Nephron progenitor cell (in vitro differentiated cells): ENCODE measurements at regions not wholly inside any gene's neighbourhood (a gene's known extent, or its start where the extent isn't known, plus 50 kb on each side); places are given as distances from the start of the nearest gene placed in this dataset.

Experiments used
- DNase-seq: peaks from one replicate; pipeline ENCODE4 v3.0.0; 2021
- H3K27ac Mint-ChIP-seq: 2 replicates; pipeline ENCODE4 v1.8.0; 2021; ENCODE audit warnings: mild to moderate bottlenecking, moderate library complexity, mixed read lengths
- H3K27me3 Mint-ChIP-seq: 2 replicates; pipeline ENCODE4 v1.8.0; 2021; ENCODE audit warnings: mild to moderate bottlenecking, low read depth, mixed read lengths; ENCODE audit not compliant: poor library complexity
- H3K36me3 Mint-ChIP-seq: 2 replicates; pipeline ENCODE4 v1.8.0; 2021; ENCODE audit warnings: low read depth, mixed read lengths
- H3K4me1 Mint-ChIP-seq: 2 replicates; pipeline ENCODE4 v1.8.0; 2021; ENCODE audit warnings: mixed read lengths
- H3K4me3 Mint-ChIP-seq: 2 replicates; pipeline ENCODE4 v1.8.0; 2021; ENCODE audit warnings: mild to moderate bottlenecking, moderate library complexity, mixed read lengths
- H3K9me3 Mint-ChIP-seq: 2 replicates; pipeline ENCODE4 v1.8.0; 2021; ENCODE audit warnings: mild to moderate bottlenecking, moderate library complexity, mixed read lengths
- CTCF ChIP-seq: fragments of 200-600 bp; sonication (generic); IDR thresholded peaks from 2 replicates; pipeline ENCODE4 v1.5.0; 2021; ENCODE audit warnings: antibody characterized with exemption

- no peak overlapping the region for H3K27ac Mint-ChIP-seq
- H3K4me1 Mint-ChIP-seq = no peaks in the 10 kb centered on the region
- H3K4me3 Mint-ChIP-seq = no peak overlapping the region
- H3K36me3 Mint-ChIP-seq = no peaks in the 10 kb centered on the region
- no peak for DNase-seq
- no peaks in the 10 kb centered on the region for H3K9me3 Mint-ChIP-seq
- H3K27me3 Mint-ChIP-seq = peaks cover 3% of the 10 kb centered on the region
- TF ChIP-seq CTCF = peak; percentile 34
Observed at GRCh38 chr2:18265614-18266586, 294.6 kb downstream of the RDH14 start.

DNA sequence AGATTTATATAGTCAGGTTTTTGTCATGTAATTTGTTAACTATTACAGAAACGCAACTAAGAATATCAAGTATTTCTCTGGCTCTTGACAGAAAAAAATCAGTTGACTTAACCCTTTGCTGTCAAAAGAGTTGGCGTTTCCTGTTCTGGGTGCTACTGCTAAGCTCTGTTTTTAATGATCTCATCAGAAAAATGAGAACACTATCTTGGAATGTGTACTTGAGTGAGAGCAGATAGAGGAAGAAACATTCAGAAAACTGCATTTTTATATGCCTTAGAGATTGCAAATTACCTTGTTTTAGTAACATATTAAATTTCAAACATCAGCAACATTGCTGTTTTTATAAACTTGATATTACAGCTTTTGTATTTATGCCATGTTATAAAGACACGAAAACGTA, 297.9 kb downstream of the RDH14 start:
- peaks cover 3% of the 10 kb centered on the region for H3K27me3 Mint-ChIP-seq
- no peak overlapping the region for H3K4me3 Mint-ChIP-seq
- H3K27ac Mint-ChIP-seq = no peak overlapping the region

GRCh38 chr2:18253686-18254197, 306.7 kb downstream of the RDH14 start:
- no peak overlapping the region for H3K4me3 Mint-ChIP-seq
- no peak for DNase-seq
- no peaks in the 10 kb centered on the region for H3K27me3 Mint-ChIP-seq
- H3K4me1 Mint-ChIP-seq = peaks cover 4% of the 10 kb centered on the region
- TF ChIP-seq CTCF = no peak
- no peak overlapping the region for H3K27ac Mint-ChIP-seq
- no peaks in the 10 kb centered on the region for H3K36me3 Mint-ChIP-seq
- H3K9me3 Mint-ChIP-seq = peaks cover 16% of the 10 kb centered on the region

More for the DNA sequence above, 297.9 kb downstream of the RDH14 start:
- no peak for DNase-seq
- H3K4me1 Mint-ChIP-seq = no peaks in the 10 kb centered on the region
- no peaks in the 10 kb centered on the region for H3K9me3 Mint-ChIP-seq
- TF ChIP-seq CTCF = no peak
- H3K36me3 Mint-ChIP-seq = no peaks in the 10 kb centered on the region

- no peaks in the 10 kb centered on the region for H3K36me3 Mint-ChIP-seq
- DNase-seq = no peak
- H3K27me3 Mint-ChIP-seq = no peaks in the 10 kb centered on the region
- TF ChIP-seq CTCF = no peak
- H3K9me3 Mint-ChIP-seq = peaks cover 12% of the 10 kb centered on the region
- no peak overlapping the region for H3K4me3 Mint-ChIP-seq
- H3K27ac Mint-ChIP-seq = no peak overlapping the region
- H3K4me1 Mint-ChIP-seq = peaks cover 4% of the 10 kb centered on the region
Observed at GRCh38 chr2:18251486-18251885, 309.0 kb downstream of the RDH14 start.

DNA sequence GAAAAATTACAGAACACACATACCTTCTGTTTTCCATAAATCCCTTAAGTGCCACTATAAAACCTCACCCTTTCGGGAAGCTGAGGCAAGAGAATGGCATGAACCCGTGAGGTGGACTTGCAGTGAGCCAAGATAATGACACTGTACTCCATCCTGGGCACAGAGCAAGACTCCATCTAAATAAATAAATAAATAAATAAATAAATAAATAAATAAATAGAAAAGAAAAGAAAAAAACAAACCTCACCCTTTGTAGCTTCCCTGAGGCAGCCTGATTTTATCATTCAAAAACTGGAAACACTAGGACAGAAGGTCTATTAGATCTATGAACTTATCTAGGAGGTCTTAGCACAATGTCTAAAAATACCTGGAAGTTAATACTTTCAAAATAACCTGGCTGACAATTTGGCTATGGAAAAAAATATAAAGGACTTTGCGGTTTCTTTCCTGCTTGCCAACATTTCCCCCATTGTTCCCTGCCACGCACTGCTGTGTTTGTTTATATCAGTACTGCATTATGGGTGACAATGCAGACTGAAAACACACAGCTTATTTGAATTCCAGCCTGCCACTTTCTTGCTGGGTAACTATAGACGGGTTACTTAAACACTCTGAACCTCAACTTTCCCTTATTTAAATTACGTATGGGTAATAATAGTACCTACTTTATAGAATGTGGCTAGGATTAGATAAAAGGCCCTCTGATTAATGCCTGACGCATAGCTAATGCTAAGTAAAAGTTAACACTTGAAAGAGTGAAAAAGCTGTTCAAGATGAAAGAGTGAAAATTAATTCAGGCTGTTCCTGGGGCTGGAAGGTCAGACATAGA, 313.0 kb downstream of the RDH14 start:
- H3K36me3 Mint-ChIP-seq = no peaks in the 10 kb centered on the region
- H3K4me3 Mint-ChIP-seq = no peak overlapping the region
- H3K27ac Mint-ChIP-seq = no peak overlapping the region
- peaks cover 4% of the 10 kb centered on the region for H3K4me1 Mint-ChIP-seq
- H3K9me3 Mint-ChIP-seq = peaks cover 3% of the 10 kb centered on the region
- no peak for TF ChIP-seq CTCF
- no peak for DNase-seq
- no peaks in the 10 kb centered on the region for H3K27me3 Mint-ChIP-seq
